Fibroblast of skin of left biceps (primary cell): ENCODE measurements at regions not wholly inside any gene's neighbourhood (a gene's known extent, or its start where the extent isn't known, plus 50 kb on each side); places are given as distances from the start of the nearest gene placed in this dataset.
"Not testable (repeated sequence)": the region's sequence is repeated elsewhere in the genome, so short reads cannot be mapped to it uniquely, and the experiment has no call there.

Experiments
- DNase-seq, 2 experiments: peaks; one replicate each; pipeline ENCODE4 v3.0.0-alpha.2; 2013; ENCODE audit warnings: low read depth in 2 of 2

GRCh38 chr4:120202222-120202621 lies 135.6 kb upstream of the MAD2L1 start:
- DNase-seq, result no peak

- DNase-seq, result not testable (repeated sequence)
These were observed 134.0 kb upstream of the MAD2L1 start for GRCh38 chr4:120200573-120201110.

GRCh38 chr4:120198411-120198810 lies 131.8 kb upstream of the MAD2L1 start:
- no peak for DNase-seq

GRCh38 chr4:120177603-120178002 lies 111.0 kb upstream of the MAD2L1 start:
- no peak for DNase-seq

GRCh38 chr4:120175272-120175671 lies 108.6 kb upstream of the MAD2L1 start:
- no peak for DNase-seq

- no peak for DNase-seq
These were observed 97.2 kb upstream of the MAD2L1 start for GRCh38 chr4:120163895-120164294.

GRCh38 chr4:120158841-120159463 lies 92.3 kb upstream of the MAD2L1 start:
- DNase-seq, result no peak

- DNase-seq, result no peak
These were observed 91.4 kb upstream of the MAD2L1 start for GRCh38 chr4:120158046-120158445.

- DNase-seq, result peak; percentile 34 to 42
These were observed 89.6 kb upstream of the MAD2L1 start for GRCh38 chr4:120156120-120156718.

GRCh38 chr4:120155287-120155686 lies 88.6 kb upstream of the MAD2L1 start:
- no peak for DNase-seq

- no peak for DNase-seq
These were observed 78.0 kb upstream of the MAD2L1 start for GRCh38 chr4:120144634-120145033.

- no peak for DNase-seq
These were observed 77.4 kb upstream of the MAD2L1 start for GRCh38 chr4:120144041-120144440.

GRCh38 chr4:120139392-120139791 lies 72.7 kb upstream of the MAD2L1 start:
- no peak for DNase-seq

- DNase-seq, result no peak
These were observed 66.3 kb upstream of the MAD2L1 start for GRCh38 chr4:120132935-120133334.

GRCh38 chr4:120130786-120131185 lies 64.1 kb upstream of the MAD2L1 start:
- DNase-seq, result no peak
